Activated naive CD8-positive, alpha-beta T cell treated with anti-CD3 and anti-CD28 coated beads, Interleukin-2, amount 50 U/mL, for 16 hours (primary cell): ENCODE measurements at regions not wholly inside any gene's neighbourhood (a gene's known extent, or its start where the extent isn't known, plus 50 kb on each side); places are given as distances from the start of the nearest gene placed in this dataset.

ENCODE experiments used
- DNase-seq: peaks from one replicate; pipeline ENCODE4 v3.0.0-alpha.2; 2020; ENCODE audit warnings: low read depth, low spot score

- DNase-seq, result no peak
Measured at GRCh38 chr2:137729305-137729704, 235.0 kb upstream of the HNMT start.

- DNase-seq, result no peak
Measured at GRCh38 chr2:137737559-137737958, 226.7 kb upstream of the HNMT start.

GRCh38 chr2:137741784-137742362 lies 222.4 kb upstream of the HNMT start:
- no peak for DNase-seq

- DNase-seq, result no peak
Measured at GRCh38 chr2:137747509-137747908, 216.8 kb upstream of the HNMT start.

- DNase-seq, result no peak
Measured at GRCh38 chr2:137748533-137748932, 215.7 kb upstream of the HNMT start.

GRCh38 chr2:137764646-137765045 lies 199.6 kb upstream of the HNMT start:
- DNase-seq, result no peak

- DNase-seq, result no peak
Measured at GRCh38 chr2:137769406-137769805, 194.9 kb upstream of the HNMT start.

GRCh38 chr2:137770166-137770565 lies 194.1 kb upstream of the HNMT start:
- DNase-seq, result no peak

GRCh38 chr2:137771064-137771463 lies 193.2 kb upstream of the HNMT start:
- DNase-seq, result no peak

GRCh38 chr2:137772451-137772850 lies 191.8 kb upstream of the HNMT start:
- DNase-seq, result no peak

GRCh38 chr2:137775529-137775928 lies 188.7 kb upstream of the HNMT start:
- no peak for DNase-seq

GRCh38 chr2:137776697-137777096 lies 187.6 kb upstream of the HNMT start:
- no peak for DNase-seq

GRCh38 chr2:137797641-137798040 lies 166.6 kb upstream of the HNMT start:
- DNase-seq, result no peak

GRCh38 chr2:137799600-137799999 lies 164.7 kb upstream of the HNMT start:
- no peak for DNase-seq

GRCh38 chr2:137800386-137800785 lies 163.9 kb upstream of the HNMT start:
- no peak for DNase-seq

GRCh38 chr2:137801228-137801627 lies 163.0 kb upstream of the HNMT start:
- DNase-seq, result no peak

- no peak for DNase-seq
Measured at GRCh38 chr2:137802038-137802437, 162.2 kb upstream of the HNMT start.

GRCh38 chr2:137806068-137806805 lies 158.0 kb upstream of the HNMT start:
- DNase-seq, result no peak

- no peak for DNase-seq
Measured at GRCh38 chr2:137809252-137809651, 155.0 kb upstream of the HNMT start.

GRCh38 chr2:137809837-137810236 lies 154.4 kb upstream of the HNMT start:
- DNase-seq, result no peak

- no peak for DNase-seq
Measured at GRCh38 chr2:137812517-137812916, 151.8 kb upstream of the HNMT start.

- no peak for DNase-seq
Measured at GRCh38 chr2:137813176-137813575, 151.1 kb upstream of the HNMT start.

GRCh38 chr2:137817058-137817457 lies 147.2 kb upstream of the HNMT start:
- DNase-seq, result no peak

- DNase-seq, result no peak
Measured at GRCh38 chr2:137823196-137823595, 141.1 kb upstream of the HNMT start.
